ENCODE measurements at regions not wholly inside any gene's neighbourhood (a gene's known extent, or its start where the extent isn't known, plus 50 kb on each side); places are given as distances from the start of the nearest gene placed in this dataset.
"Not testable (repeated sequence)": the region's sequence is repeated elsewhere in the genome, so short reads cannot be mapped to it uniquely, and the experiment has no call there.

DNA sequence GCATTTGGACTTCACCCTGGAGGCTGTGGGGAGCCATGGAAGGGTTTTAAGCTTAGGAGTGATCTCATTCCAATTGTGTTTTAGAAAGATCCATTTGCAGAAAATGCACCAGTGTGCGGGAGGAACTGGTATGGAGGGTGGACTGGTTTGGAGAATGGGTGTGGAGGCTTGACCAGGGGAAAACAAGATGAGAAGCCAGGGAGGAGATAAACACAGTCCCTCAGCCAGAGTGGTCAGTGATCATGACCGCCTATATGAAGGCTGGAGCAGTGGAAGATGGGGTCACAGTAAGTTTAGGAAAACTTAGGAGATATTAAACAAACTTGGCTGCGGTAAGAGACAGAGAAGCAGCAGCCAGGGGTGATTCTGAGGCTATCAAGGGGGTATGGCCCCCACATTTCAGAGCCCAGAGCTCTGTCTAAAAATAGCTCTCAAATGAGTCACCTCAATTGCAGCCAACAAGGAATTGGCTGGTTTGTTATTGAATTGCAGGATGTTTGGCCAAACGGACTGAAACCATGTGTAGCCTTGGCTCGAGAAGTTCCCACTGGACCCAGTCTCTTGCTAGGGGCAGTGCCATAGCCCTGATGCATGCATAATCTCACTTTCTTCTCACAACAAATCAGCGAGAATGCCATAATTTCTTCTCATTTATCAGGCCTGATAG is 159.9 kb upstream of the TOP1 start:
- Mint-ChIP-seq H3K4me1 (peaks cover 59% of the 10 kb centered on the region), H3K4me3 (no peak overlapping the region), H3K9me3 (peaks cover 10% of the 10 kb centered on the region), H3K27ac (peak overlapping the region; percentile 55), H3K36me3 (ENCODE audit: low read depth) (no peaks in the 10 kb centered on the region), H3K27me3 (ENCODE audit: low read depth, poor library complexity) (peaks cover 9% of the 10 kb centered on the region)
- no peak for DNase-seq
- TF ChIP-seq, protein P1, sequence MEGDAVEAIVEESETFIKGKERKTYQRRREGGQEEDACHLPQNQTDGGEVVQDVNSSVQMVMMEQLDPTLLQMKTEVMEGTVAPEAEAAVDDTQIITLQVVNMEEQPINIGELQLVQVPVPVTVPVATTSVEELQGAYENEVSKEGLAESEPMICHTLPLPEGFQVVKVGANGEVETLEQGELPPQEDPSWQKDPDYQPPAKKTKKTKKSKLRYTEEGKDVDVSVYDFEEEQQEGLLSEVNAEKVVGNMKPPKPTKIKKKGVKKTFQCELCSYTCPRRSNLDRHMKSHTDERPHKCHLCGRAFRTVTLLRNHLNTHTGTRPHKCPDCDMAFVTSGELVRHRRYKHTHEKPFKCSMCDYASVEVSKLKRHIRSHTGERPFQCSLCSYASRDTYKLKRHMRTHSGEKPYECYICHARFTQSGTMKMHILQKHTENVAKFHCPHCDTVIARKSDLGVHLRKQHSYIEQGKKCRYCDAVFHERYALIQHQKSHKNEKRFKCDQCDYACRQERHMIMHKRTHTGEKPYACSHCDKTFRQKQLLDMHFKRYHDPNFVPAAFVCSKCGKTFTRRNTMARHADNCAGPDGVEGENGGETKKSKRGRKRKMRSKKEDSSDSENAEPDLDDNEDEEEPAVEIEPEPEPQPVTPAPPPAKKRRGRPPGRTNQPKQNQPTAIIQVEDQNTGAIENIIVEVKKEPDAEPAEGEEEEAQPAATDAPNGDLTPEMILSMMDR (IDR thresholded peaks at IDR 0.05): no peak

DNA sequence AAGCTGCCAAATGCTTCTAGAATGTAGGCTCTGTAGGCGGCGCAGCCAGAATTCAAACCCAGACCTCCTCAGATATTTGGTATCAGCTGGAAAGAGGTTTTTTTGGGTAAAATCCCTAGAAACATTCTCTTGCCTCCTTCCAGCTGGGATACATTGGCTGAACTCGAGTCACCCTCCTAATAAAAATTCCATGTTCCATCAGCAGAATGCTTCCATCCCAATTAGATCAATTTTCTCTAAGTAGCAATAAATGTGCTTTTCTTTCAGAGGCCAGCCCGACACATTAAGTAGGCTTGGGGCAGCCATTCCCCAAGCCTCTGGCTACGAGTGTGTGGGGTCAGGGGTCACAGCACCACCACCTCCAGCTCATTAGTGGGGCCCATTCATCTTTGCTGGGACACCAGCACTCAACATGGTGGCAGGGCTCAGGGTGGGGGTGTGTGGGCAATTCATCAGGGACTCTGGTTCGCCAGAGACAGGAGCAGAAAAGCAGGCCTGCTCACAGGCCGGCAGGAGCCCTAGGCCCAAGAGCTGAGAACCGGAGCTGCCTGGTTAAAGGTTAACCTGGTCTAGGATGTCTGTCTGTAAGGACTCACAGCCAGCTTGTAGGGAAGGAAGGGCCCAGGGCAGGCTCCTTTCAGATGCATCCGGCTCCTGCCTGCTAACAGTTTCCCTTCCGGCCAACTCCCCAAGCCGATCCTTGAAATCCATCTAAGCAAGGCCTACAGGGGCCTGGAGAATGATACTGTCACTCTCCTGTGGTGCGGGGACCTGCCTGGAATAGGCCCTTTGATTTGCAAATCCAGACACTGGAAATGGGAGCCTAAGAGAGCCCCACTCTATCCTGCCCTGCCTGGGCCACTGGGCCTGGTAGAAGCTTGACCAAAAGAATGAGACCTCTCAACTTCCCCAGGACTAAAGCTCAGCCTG is 159.1 kb upstream of the TOP1 start:
- Mint-ChIP-seq H3K9me3 (peaks cover 12% of the 10 kb centered on the region), H3K27ac (peak overlapping the region; percentile 26), H3K36me3 (ENCODE audit: low read depth) (no peaks in the 10 kb centered on the region), H3K4me1 (peaks cover 52% of the 10 kb centered on the region), H3K4me3 (no peak overlapping the region), H3K27me3 (ENCODE audit: low read depth, poor library complexity) (peaks cover 13% of the 10 kb centered on the region)
- peak; percentile 48 for DNase-seq
- TF ChIP-seq, protein P1 (IDR thresholded peaks at IDR 0.05): no peak

DNA sequence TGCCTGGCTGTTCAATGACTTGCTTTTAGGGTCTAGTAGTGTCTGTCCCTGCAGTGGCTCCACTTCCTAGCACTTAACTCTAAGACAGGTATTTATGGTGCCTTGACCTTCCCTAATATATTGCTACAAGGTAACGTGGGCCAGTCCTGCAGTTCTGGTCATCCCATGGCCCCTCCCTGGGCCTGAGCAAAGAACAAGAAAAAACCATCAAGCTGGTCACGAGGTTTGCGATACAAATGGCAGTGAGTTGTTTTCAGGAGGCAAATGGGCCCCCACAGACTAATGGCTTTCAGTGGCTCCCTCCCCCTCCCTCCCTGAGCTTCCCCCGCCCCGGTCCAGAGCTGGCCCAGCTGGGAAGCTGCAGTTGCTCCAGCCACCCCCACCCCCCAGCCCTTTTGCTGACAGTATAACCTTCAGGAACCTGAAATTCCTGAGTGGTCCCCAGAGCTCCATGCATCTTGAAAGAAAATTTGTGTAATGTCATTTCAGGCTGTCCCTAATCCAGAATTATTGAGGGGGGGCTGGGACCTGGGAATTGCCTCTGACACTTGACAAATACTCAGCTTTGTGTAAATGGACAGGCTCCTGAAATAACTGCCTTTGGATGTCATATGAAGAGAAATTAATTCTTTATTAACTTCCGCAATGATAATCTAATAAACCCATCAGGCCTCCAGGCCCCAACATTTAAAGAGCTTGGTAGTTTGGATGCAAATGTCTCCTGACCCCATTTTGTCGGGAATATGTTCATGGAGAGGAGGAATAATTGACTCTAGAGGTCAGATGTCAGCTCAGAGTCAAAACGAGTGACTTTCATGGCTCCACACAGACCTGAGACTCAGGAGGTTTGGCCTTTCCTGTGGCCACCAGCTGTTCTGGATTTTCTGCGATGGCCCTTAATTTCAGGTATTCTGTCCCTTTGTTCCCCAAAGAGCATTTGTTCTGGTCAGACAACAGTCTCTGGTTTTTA is 153.2 kb upstream of the TOP1 start:
- no peak for DNase-seq
- Mint-ChIP-seq H3K4me1 (peaks cover 38% of the 10 kb centered on the region), H3K36me3 (ENCODE audit: low read depth) (no peaks in the 10 kb centered on the region), H3K4me3 (no peak overlapping the region), H3K27ac (peak overlapping the region; percentile 84), H3K9me3 (peaks cover 23% of the 10 kb centered on the region), H3K27me3 (ENCODE audit: low read depth, poor library complexity) (peaks cover 9% of the 10 kb centered on the region)
- TF ChIP-seq, protein P1 (IDR thresholded peaks at IDR 0.05): no peak

DNA sequence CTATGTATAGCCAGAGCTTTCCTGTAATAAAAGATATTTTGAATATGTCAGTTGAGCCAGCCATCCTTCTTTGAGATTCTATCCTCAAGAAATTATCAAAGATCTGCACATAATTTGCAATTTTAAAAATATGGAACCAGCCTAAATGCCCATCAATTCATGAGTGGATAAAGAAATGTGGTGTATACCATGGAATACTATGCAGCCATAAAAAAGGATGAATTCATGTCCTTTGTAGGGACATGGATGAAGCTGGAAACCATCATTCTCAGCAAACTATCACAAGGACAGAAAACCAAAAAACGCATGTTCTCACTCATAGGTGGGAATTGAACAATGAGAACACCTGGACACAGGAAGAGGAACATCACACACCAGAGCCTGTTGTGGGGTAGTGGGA is 150.5 kb upstream of the TOP1 start:
- not testable (repeated sequence) for H3K4me3 Mint-ChIP-seq; H3K27ac Mint-ChIP-seq; DNase-seq; H3K36me3 Mint-ChIP-seq (ENCODE audit: low read depth)
- H3K27me3 Mint-ChIP-seq (ENCODE audit: low read depth, poor library complexity): peaks cover 14% of the 10 kb centered on the region
- peaks cover 24% of the 10 kb centered on the region for H3K4me1 Mint-ChIP-seq
- H3K9me3 Mint-ChIP-seq: peaks cover 27% of the 10 kb centered on the region

DNA sequence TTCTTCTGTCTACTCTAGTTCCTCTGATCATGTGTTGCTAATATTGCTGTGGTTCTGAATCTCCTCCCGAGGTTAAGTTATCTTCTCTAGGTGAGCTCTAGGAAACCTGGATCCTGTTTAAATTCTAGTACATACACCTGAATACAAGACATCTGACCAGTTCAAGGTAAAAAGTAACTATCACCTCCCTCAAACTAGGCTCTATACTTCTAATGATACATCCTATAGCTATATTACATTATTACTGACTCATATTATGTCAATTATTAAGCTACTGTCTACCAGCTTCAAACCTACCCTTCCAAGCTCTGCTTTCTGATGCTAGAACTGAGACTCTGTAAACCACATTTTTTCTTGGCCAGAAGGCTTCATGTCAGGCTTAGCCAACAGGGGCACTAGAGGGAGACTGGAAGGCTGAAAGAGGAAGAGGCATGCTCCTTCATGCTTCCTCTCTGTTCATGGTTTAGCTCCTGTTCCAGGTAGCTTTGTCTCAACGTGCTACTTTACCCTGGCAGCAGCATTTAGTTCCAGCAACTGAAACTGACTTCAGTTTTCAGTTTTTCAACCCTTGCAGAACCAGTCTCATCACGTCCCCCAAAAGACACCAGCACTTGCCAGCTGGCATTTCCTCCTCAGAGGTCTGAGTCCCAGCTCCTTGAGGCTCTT is 148.4 kb upstream of the TOP1 start:
- no peak for DNase-seq
- Mint-ChIP-seq H3K27me3 (ENCODE audit: low read depth, poor library complexity) (peaks cover 11% of the 10 kb centered on the region), H3K9me3 (peaks cover 21% of the 10 kb centered on the region), H3K4me3 (no peak overlapping the region), H3K36me3 (ENCODE audit: low read depth) (no peaks in the 10 kb centered on the region), H3K27ac (no peak overlapping the region), H3K4me1 (peaks cover 18% of the 10 kb centered on the region)
- TF ChIP-seq, protein P1 (IDR thresholded peaks at IDR 0.05): no peak

All from nephron progenitor cell (in vitro differentiated cells).